ENCODE measurements at regions not wholly inside any gene's neighbourhood (a gene's known extent, or its start where the extent isn't known, plus 50 kb on each side); places are given as distances from the start of the nearest gene placed in this dataset.

- TF ChIP-seq REST (IDR thresholded peaks at IDR 0.05; ENCODE audit: unreplicated experiment): no peak
- no peak for TF ChIP-seq ZNF331 (CRISPR knock-in tag; IDR thresholded peaks at IDR 0.05; ENCODE audit: low read depth)
- no peak for TF ChIP-seq JUNB (IDR thresholded peaks at IDR 0.05; ENCODE audit: unreplicated experiment)
- no peak for TF ChIP-seq EZH2 (IDR thresholded peaks at IDR 0.05; ENCODE audit: low read depth, unreplicated experiment)
These were observed 745.8 kb upstream of the AMOT start (continued) for GRCh38 chrX:113586281-113586898.

- H3K9me2 ChIP-seq (ENCODE audit: insufficient read depth): no peaks in the 10 kb centered on the region
- H3K4me2 ChIP-seq: no peak overlapping the region
- Mint-ChIP-seq H3K4me1 (no peaks in the 10 kb centered on the region), H3K27ac (no peak overlapping the region), H3K4me3 (no peak overlapping the region), H3K27me3 (ENCODE audit: insufficient read depth, low read depth, poor library complexity) (no peaks in the 10 kb centered on the region), H3K36me3 (ENCODE audit: low read depth) (no peaks in the 10 kb centered on the region), H3K9me3 (no peaks in the 10 kb centered on the region)
- H4K20me1 ChIP-seq (replicated peaks; ENCODE audit: insufficient read depth): no peaks in the 10 kb centered on the region
- ATAC-seq: no peak
- H3K4me1 ChIP-seq (ENCODE audit: insufficient read depth): no peaks in the 10 kb centered on the region
- H3K36me3 ChIP-seq (ENCODE audit: insufficient read depth): no peaks in the 10 kb centered on the region
- H3K79me2 ChIP-seq (replicated peaks; ENCODE audit: insufficient read depth): no peaks in the 10 kb centered on the region
- H3K4me3 ChIP-seq: no peak overlapping the region
- DNase-seq (ENCODE audit: low spot score): no peak
- no peaks in the 10 kb centered on the region for H3K27me3 ChIP-seq (ENCODE audit: insufficient read depth)
- H3F3A ChIP-seq (replicated peaks; ENCODE audit: low read depth): no peaks in the 10 kb centered on the region
- H2AFZ ChIP-seq: no peak overlapping the region
- no peak overlapping the region for H3K27ac ChIP-seq (ENCODE audit: low read depth)
- TF ChIP-seq REST (IDR thresholded peaks at IDR 0.05; ENCODE audit: unreplicated experiment) (no peak), EZH2phosphoT487 (IDR thresholded peaks at IDR 0.05; ENCODE audit: unreplicated experiment) (no peak), CREB1 (CRISPR knock-in tag; IDR thresholded peaks at IDR 0.05; ENCODE audit: low read depth) (no peak), ETS1 (IDR thresholded peaks at IDR 0.05) (no peak), STAT1 (IDR thresholded peaks at IDR 0.05; ENCODE audit: unreplicated experiment) (no peak), NANOG (IDR thresholded peaks at IDR 0.05; ENCODE audit: borderline replicate concordance) (no peak), ZNF114 (CRISPR knock-in tag; IDR thresholded peaks at IDR 0.05) (no peak), ZNF331 (CRISPR knock-in tag; IDR thresholded peaks at IDR 0.05; ENCODE audit: low read depth) (no peak), JUNB (IDR thresholded peaks at IDR 0.05; ENCODE audit: unreplicated experiment) (no peak), EZH2 (IDR thresholded peaks at IDR 0.05; ENCODE audit: low read depth, unreplicated experiment) (no peak), CTCF (conservative IDR thresholded peaks at IDR 0.05; ENCODE audit: low read depth in 2 of 2) (no peak)
These were observed 739.9 kb upstream of the AMOT start for GRCh38 chrX:113580486-113580885.

Data from GM23338 (cell line).